Activated naive CD4-positive, alpha-beta T cell treated with anti-CD3 and anti-CD28 coated beads for 36 hours (primary cell): ENCODE measurements at regions not wholly inside any gene's neighbourhood (a gene's known extent, or its start where the extent isn't known, plus 50 kb on each side); places are given as distances from the start of the nearest gene placed in this dataset.
"Not testable (repeated sequence)": the region's sequence is repeated elsewhere in the genome, so short reads cannot be mapped to it uniquely, and the experiment has no call there.

Experiments
- CTCF ChIA-PET: fragments of 350-600 bp; sonication (Branson Sonifier 250); formaldehyde crosslinking; loops from one replicate; lab custom pipeline; 2021; ENCODE audit warnings: antibody characterized with exemption; lab: Charles Lee
- DNase-seq: peaks from one replicate; pipeline ENCODE4 v3.0.0-alpha.2; 2020
- H3K27ac Mint-ChIP-seq: one replicate; pipeline ENCODE4 v1.8.0; 2021; ENCODE audit warnings: mild to moderate bottlenecking, mixed read lengths
- H3K27me3 Mint-ChIP-seq: one replicate; pipeline ENCODE4 v1.8.0; 2021; ENCODE audit warnings: low read depth, mixed read lengths
- H3K36me3 Mint-ChIP-seq: one replicate; pipeline ENCODE4 v1.8.0; 2021; ENCODE audit warnings: low read depth, mixed read lengths
- H3K4me1 Mint-ChIP-seq: one replicate; pipeline ENCODE4 v1.8.0; 2021; ENCODE audit warnings: low read depth, mixed read lengths
- H3K4me3 Mint-ChIP-seq: one replicate; pipeline ENCODE4 v1.8.0; 2021; ENCODE audit warnings: mild to moderate bottlenecking, moderate library complexity, mixed read lengths
- H3K9me3 Mint-ChIP-seq: one replicate; pipeline ENCODE4 v1.8.0; 2021; ENCODE audit warnings: mixed read lengths
- intact Hi-C: fragments of 100-400 bp; cut with micrococcal nuclease; formaldehyde crosslinking; loops from one replicate; pipeline ENCODE4 v1.15.1; 2023

DNA sequence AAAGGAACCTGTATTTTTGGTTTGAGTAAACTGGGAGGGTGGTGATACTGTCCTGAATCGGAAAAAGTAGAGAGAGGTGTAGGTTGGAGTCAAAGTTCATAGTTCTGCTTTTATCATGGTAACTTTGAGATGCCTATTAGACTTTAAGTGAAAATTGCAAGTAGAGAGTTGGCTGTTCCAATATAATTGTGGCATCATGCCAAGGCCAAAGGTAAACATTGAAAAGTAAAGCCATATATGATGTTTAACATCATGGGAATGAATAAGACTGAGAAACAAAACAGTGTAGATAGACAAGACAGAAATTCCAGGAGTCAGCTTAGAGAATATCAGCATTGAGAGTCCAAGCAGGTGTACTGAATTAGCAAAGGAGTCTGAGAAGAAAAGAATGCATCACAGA is 570.9 kb downstream of the HTR7 start:
- intact Hi-C loops, result no loop called here
- H3K27ac Mint-ChIP-seq, result no peak overlapping the region
- H3K4me3 Mint-ChIP-seq, result no peak overlapping the region
- peaks cover 7% of the 10 kb centered on the region for H3K27me3 Mint-ChIP-seq
- H3K4me1 Mint-ChIP-seq, result no peaks in the 10 kb centered on the region
- CTCF ChIA-PET, result no interaction called here
- H3K9me3 Mint-ChIP-seq, result no peaks in the 10 kb centered on the region
- no peak for DNase-seq
- H3K36me3 Mint-ChIP-seq, result no peaks in the 10 kb centered on the region

DNA sequence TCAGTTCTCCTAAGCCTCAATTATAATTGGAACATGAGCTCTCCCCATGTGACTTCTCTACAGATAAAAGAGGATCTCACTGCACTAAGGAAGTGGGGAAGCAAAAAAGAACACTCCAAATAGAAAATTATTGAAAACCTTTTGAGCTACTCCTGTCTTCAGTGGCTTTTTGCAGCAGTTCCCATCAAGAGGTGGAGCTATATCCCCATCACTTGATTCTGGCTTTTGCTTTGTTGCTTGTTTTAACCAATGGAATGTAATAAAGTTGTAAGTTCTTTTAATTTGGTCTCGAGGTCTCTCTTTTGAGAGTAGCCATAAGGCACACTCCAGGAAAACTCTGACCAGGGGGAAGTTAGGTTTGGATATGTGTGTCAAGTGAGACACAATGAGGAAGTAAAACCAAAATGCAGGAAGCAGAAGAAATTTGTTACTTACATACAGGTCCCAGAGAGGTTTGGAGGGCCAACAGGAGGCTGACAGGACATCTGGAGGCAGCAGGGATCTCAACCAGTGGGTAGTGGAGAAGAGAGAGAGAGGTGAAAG is 569.4 kb downstream of the HTR7 start:
- H3K27me3 Mint-ChIP-seq, result peaks cover 7% of the 10 kb centered on the region
- no peak for DNase-seq
- H3K4me3 Mint-ChIP-seq, result no peak overlapping the region
- H3K27ac Mint-ChIP-seq, result no peak overlapping the region
- no peaks in the 10 kb centered on the region for H3K4me1 Mint-ChIP-seq
- no peaks in the 10 kb centered on the region for H3K36me3 Mint-ChIP-seq
- no peaks in the 10 kb centered on the region for H3K9me3 Mint-ChIP-seq
- intact Hi-C loops, result no loop called here
- CTCF ChIA-PET, result no interaction called here

DNA sequence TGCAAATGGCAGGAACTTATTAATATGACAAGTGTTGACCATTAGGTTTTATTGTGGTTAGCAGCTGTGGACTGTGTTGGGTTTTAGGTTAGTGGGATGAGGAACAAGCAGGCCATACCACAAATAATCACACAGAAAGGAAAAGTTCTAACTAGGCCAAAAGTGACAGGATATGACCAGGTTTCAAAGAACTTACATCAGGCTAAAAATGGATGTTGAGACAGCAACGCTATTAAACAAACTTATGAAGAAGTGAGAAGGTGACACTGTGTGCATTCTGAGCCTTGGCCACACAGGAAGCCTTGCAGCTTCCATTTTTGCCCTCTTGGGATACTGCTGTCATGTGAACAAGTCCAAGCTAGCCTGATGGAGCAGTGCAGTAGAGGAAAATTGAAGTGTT is 568.8 kb downstream of the HTR7 start:
- CTCF ChIA-PET, result no interaction called here
- intact Hi-C loops, result no loop called here
- H3K27ac Mint-ChIP-seq, result no peak overlapping the region
- no peaks in the 10 kb centered on the region for H3K9me3 Mint-ChIP-seq
- no peaks in the 10 kb centered on the region for H3K36me3 Mint-ChIP-seq
- DNase-seq, result no peak
- no peaks in the 10 kb centered on the region for H3K4me1 Mint-ChIP-seq
- no peak overlapping the region for H3K4me3 Mint-ChIP-seq
- H3K27me3 Mint-ChIP-seq, result peaks cover 7% of the 10 kb centered on the region

DNA sequence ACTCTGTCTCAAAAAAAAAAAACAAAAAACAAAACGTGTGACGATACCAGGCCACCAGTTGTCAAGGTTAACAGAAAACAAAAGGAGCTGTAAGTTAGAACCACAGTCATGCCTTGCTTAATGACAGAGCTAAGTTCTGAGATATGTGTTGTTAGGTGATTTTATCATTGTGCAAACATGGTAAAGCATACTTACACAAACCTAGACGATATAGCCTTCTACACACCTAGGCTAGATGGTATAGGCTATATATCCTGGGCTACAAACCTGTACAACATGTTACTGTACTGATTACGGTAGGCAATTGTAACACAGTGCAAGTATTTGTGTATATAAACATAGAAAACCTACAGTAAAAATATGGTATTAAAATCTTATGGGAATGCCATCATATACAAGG is 564.2 kb downstream of the HTR7 start:
- no peak overlapping the region for H3K4me3 Mint-ChIP-seq
- no peaks in the 10 kb centered on the region for H3K4me1 Mint-ChIP-seq
- H3K27me3 Mint-ChIP-seq, result peaks cover 6% of the 10 kb centered on the region
- no peak for DNase-seq
- no peaks in the 10 kb centered on the region for H3K36me3 Mint-ChIP-seq
- no peak overlapping the region for H3K27ac Mint-ChIP-seq
- no peaks in the 10 kb centered on the region for H3K9me3 Mint-ChIP-seq
- CTCF ChIA-PET, result no interaction called here
- intact Hi-C loops, result no loop called here

DNA sequence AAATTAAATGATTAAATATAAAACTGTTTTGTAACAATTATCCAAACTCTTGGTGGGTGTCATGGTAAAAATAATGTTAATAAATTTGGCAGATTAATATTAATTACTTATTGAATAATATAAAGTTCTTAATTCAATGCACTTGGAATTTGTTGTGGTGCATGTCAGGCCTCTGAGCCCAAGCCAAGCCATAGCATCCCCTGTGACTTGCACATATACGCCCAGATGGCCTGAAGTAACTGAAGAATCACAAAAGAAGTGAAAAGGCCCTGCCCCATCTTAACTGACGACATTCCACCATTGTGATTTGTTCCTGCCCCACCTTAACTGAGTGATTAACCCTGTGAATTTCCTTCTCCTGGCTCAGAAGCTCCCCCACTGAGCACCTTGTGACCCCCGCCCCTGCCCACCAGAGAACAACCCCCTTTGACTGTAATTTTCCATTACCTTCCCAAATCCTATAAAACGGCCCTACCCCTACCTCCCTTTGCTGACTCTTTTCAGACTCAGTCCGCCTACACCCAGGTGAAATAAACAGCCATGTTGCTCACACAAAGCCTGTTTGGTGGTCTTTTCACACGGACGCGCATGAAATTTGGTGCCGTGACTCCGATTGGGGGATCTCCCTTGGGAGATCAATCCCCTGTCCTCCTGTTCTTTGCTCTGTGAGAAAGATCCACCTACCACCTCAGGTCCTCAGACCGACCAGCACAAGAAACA is 562.9 kb downstream of the HTR7 start:
- H3K4me3 Mint-ChIP-seq, DNase-seq, CTCF ChIA-PET, H3K9me3 Mint-ChIP-seq, H3K36me3 Mint-ChIP-seq, H3K27me3 Mint-ChIP-seq, H3K27ac Mint-ChIP-seq, H3K4me1 Mint-ChIP-seq, intact Hi-C loops: not testable (repeated sequence)

DNA sequence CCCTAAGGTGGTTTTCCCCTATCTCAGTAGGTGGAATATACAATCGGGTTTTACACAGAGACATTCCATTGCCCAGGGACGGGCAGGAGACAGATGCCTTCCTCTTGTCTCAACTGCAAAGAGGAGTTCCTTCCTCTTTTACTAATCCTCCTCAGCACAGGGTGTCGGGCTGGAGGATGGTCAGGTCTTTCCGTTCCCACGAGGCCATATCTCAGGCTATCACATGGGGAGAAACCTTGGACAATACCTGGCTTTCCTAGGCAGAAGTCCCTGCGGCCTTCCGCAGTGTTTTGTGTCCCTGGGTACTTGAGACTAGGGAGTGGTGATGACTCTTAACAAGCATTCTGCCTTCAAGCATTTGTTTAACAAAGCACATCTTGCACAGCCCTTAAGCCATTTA is 555.8 kb downstream of the HTR7 start:
- DNase-seq, H3K4me1 Mint-ChIP-seq, H3K27ac Mint-ChIP-seq, H3K27me3 Mint-ChIP-seq, H3K4me3 Mint-ChIP-seq, H3K9me3 Mint-ChIP-seq, CTCF ChIA-PET, intact Hi-C loops, H3K36me3 Mint-ChIP-seq: not testable (repeated sequence)

DNA sequence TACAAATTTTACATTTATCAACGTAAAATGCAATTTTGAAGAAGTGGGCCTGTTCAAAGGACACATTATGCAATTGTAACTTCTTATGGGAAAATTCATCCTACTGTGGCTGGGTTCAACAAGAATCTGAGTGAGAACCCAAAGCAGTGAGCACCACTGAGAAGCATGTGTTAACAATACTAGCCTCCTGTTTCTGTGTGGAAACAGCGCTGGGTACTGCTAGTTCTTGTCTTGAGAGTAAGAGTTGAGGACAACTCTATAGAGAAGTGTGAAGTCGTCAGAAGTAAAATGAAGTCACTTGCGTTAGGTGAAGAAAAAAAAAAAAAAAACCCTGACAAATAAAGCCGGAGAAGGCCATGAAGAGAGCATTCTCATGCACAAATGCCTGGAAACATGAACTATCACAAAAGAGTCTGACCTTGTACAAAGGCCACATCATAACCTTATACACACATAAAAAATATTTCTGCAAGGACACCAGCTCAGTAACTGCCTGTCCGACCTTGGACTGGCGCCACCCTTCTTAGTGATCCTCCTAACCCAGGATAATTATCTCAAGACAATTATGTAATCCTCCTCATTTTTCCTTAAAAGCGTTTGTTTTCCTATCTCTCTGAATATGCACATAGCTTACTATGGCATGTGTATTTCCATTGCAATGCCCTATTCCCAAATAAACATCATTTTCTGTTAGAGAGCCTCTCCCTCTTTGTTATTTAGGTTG is 554.9 kb downstream of the HTR7 start:
- Mint-ChIP-seq H3K9me3 (no peaks in the 10 kb centered on the region), H3K4me3 (no peak overlapping the region), H3K36me3 (no peaks in the 10 kb centered on the region), H3K27ac (no peak overlapping the region), H3K27me3 (peaks cover 10% of the 10 kb centered on the region), H3K4me1 (no peaks in the 10 kb centered on the region)
- intact Hi-C loops, result no loop called here
- DNase-seq, result no peak
- CTCF ChIA-PET, result interaction anchor here (0.7 kb wide), 1 partner anchor 1239 kb away, joined by 3 read pairs; no protein-coding TSS in a partner anchor

DNA sequence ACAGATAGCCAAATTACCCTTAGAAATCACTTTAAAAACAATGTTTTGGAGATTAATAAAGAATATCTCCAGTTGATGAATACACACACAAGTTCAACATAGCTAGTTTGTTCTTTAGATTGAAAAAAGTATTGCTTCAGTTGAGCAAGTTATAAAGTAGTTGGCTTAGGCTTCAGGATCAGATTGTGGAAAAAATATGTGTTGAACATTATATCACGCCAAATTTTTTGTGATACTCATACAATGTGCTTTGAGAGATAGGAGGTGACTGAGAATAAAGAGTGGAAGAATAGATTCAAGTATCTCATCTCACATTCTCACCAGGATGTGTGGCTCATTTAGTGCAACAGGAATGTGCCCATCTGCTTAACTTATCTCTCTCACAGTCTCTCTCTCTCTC is 553.3 kb downstream of the HTR7 start:
- intact Hi-C loops, result no loop called here
- no peak for DNase-seq
- no peak overlapping the region for H3K4me3 Mint-ChIP-seq
- peaks cover 5% of the 10 kb centered on the region for H3K9me3 Mint-ChIP-seq
- H3K4me1 Mint-ChIP-seq, result no peaks in the 10 kb centered on the region
- no peaks in the 10 kb centered on the region for H3K36me3 Mint-ChIP-seq
- CTCF ChIA-PET, result no interaction called here
- H3K27me3 Mint-ChIP-seq, result peaks cover 7% of the 10 kb centered on the region
- H3K27ac Mint-ChIP-seq, result no peak overlapping the region

DNA sequence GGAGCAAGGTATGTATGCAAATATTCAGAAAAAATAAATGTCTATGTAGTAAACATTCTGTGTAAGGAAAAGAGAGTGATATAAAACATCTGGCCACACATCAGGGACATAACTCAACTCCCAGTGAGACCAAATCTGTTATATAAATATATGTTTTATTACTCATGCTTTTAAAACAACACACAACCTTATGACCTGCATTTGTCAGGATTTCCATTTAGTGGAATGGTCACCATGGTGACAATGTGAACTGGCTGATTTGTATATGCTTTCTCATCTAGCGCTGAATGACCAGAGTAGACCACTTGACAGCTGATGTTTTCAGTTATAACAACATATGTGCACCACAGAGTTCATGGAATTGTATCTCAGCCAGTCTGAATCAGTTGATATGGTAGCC is 551.7 kb downstream of the HTR7 start:
- no peak for DNase-seq
- H3K4me1 Mint-ChIP-seq, result no peaks in the 10 kb centered on the region
- H3K9me3 Mint-ChIP-seq, result peaks cover 5% of the 10 kb centered on the region
- H3K27me3 Mint-ChIP-seq, result peaks cover 5% of the 10 kb centered on the region
- H3K36me3 Mint-ChIP-seq, result no peaks in the 10 kb centered on the region
- intact Hi-C loops, result no loop called here
- H3K27ac Mint-ChIP-seq, result no peak overlapping the region
- CTCF ChIA-PET, result no interaction called here
- no peak overlapping the region for H3K4me3 Mint-ChIP-seq

DNA sequence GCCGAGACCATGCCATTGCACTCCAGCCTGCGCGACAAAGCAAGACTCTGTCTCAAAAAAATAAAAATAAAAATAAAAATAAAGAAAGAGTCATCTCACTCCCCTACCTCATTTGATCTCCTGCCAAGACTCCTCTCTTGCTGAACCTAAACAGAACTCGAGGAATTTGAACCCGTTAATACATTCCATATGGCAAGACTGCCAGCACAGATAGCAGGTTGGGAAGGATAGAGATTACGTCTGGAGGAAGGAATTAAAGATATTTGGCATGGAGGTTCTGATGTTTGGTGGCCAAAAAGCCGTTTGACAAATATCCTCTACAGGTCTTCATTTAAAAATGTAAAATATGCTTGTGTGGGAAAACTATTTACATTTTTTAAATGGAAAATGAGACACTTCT is 549.6 kb downstream of the HTR7 start:
- CTCF ChIA-PET, result no interaction called here
- no peak overlapping the region for H3K4me3 Mint-ChIP-seq
- H3K9me3 Mint-ChIP-seq, result peaks cover 5% of the 10 kb centered on the region

DNA sequence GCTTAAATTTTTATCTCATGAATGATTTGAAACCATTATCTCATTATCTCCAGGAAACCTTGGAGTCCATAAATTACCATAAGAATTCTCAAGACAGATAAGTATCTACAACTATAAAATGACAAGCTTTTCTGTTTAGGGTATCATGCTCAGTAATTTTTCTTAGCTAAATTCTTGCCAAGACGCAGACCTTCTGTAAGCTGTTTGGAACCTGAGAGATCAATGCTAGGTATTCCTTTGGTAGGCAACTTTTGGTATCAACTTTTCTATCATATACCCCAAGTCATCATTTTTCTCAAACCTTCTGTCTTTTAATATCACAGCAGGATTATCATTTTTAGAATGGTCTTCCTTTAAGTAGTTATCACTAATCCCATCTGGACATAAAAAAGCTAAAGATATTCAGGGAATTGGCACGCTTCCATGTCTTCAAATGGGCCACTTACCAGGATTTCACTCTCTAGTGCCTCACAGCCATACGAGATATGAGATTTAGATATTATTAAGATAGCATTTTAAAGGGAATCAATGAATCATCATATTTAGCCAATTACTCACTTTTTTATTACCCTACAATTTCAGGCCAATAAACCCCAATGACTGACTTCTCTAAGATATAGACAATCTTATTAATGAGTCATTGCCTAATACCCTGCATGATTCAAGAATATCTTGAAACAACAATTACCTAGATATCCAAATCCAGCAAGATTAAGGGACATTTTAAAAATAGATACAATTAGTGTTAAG is 544.1 kb downstream of the HTR7 start:
- CTCF ChIA-PET, result no interaction called here
- H3K4me1 Mint-ChIP-seq, result no peaks in the 10 kb centered on the region
- H3K9me3 Mint-ChIP-seq, result peaks cover 5% of the 10 kb centered on the region
- intact Hi-C loops, result no loop called here
- no peak for DNase-seq
- H3K27ac Mint-ChIP-seq, result no peak overlapping the region
- H3K4me3 Mint-ChIP-seq, result no peak overlapping the region
- H3K27me3 Mint-ChIP-seq, result peaks cover 2% of the 10 kb centered on the region
- H3K36me3 Mint-ChIP-seq, result no peaks in the 10 kb centered on the region

More for the DNA sequence above, 549.6 kb downstream of the HTR7 start:
- Mint-ChIP-seq H3K27me3 (peaks cover 3% of the 10 kb centered on the region), H3K4me1 (no peaks in the 10 kb centered on the region), H3K36me3 (no peaks in the 10 kb centered on the region), H3K27ac (no peak overlapping the region)
- DNase-seq, result no peak
- intact Hi-C loops, result no loop called here

DNA sequence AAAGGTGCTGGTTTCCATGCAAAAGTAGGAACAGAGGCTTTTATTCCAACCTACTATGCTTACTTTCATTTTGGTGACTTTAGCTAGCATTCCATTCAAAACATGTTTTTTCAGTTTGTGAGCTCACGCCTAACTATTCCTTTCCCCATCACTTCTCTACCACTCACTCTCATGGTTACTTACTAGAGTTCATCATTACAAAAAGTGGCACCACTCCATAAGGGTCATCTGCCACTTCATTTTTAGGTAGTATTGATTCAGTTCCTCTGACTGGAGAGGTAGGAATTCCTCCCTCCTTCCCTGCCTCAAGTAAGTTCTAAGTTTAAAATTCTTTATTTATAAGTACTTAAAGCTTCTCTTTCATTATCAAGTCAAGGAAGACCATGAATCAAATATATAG is 543.1 kb downstream of the HTR7 start:
- no peak overlapping the region for H3K27ac Mint-ChIP-seq
- DNase-seq, result no peak
- H3K9me3 Mint-ChIP-seq, result peaks cover 1% of the 10 kb centered on the region
- H3K27me3 Mint-ChIP-seq, result peaks cover 2% of the 10 kb centered on the region
- no peak overlapping the region for H3K4me3 Mint-ChIP-seq
- H3K4me1 Mint-ChIP-seq, result peaks cover 2% of the 10 kb centered on the region
- CTCF ChIA-PET, result no interaction called here
- no peaks in the 10 kb centered on the region for H3K36me3 Mint-ChIP-seq
- intact Hi-C loops, result no loop called here
